PFSK-1 (cell line): ENCODE measurements at regions not wholly inside any gene's neighbourhood (a gene's known extent, or its start where the extent isn't known, plus 50 kb on each side); places are given as distances from the start of the nearest gene placed in this dataset.
A peak's percentile ranks its signal among the peaks of the same experiment; 100 is the strongest.

Experiments
- FOXP2 ChIP-seq: optimal IDR thresholded peaks from 2 replicates; pipeline ENCODE3; 2011; ENCODE audit warnings: borderline replicate concordance, control low read depth, inconsistent platforms; ENCODE audit not compliant: insufficient read depth; ENCODE audit errors: extremely low read length, extremely low read depth
- POLR2AphosphoS5 ChIP-seq: IDR thresholded peaks from 2 replicates; pipeline ENCODE4 v1.6.1; 2012; ENCODE audit warnings: low read depth, mild to moderate bottlenecking, control low read depth, low read length, moderate library complexity
- SIN3A ChIP-seq: IDR thresholded peaks from 2 replicates; pipeline ENCODE4 v1.6.1; 2012; ENCODE audit warnings: mild to moderate bottlenecking, low read length, moderate library complexity, borderline replicate concordance; ENCODE audit not compliant: insufficient read depth
- TAF1 ChIP-seq: IDR thresholded peaks from 2 replicates; pipeline ENCODE4 v1.6.1; 2012; ENCODE audit warnings: low read length, control low read depth, borderline replicate concordance; ENCODE audit not compliant: insufficient read depth
- TF ChIP-seq, protein P1 (sequence below), 2 experiments: IDR thresholded peaks; 2 replicates each; pipeline versions ENCODE4 v1.6.1 to v1.8.0; 2011 to 2012; ENCODE audit warnings: low read depth in 2 of 2, low read length in 2 of 2, control low read depth in 1 of 2, inconsistent platforms in 1 of 2, mild to moderate bottlenecking in 1 of 2, moderate library complexity in 1 of 2; ENCODE audit not compliant: insufficient read depth in 1 of 2

DNA sequence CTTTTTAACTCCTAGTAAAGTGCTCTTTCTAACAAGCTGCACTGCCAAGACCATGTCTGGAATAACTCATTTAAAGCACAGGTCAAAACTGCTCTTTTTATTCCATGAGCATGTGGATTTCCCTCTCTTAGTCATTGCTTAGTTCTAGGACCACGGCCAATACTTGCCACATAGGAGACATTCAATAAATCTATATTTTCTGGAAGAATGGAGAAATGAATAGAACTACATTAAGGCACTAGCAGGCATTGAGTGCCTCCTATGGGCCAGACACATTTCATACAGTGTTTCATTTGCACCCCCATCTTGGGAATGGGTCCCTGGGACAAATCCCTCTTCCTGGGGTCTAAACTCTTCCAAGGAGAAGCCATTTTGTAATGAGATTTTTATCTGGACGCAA, 552.8 kb upstream of the CITED2 start:
- TF ChIP-seq, protein P1, sequence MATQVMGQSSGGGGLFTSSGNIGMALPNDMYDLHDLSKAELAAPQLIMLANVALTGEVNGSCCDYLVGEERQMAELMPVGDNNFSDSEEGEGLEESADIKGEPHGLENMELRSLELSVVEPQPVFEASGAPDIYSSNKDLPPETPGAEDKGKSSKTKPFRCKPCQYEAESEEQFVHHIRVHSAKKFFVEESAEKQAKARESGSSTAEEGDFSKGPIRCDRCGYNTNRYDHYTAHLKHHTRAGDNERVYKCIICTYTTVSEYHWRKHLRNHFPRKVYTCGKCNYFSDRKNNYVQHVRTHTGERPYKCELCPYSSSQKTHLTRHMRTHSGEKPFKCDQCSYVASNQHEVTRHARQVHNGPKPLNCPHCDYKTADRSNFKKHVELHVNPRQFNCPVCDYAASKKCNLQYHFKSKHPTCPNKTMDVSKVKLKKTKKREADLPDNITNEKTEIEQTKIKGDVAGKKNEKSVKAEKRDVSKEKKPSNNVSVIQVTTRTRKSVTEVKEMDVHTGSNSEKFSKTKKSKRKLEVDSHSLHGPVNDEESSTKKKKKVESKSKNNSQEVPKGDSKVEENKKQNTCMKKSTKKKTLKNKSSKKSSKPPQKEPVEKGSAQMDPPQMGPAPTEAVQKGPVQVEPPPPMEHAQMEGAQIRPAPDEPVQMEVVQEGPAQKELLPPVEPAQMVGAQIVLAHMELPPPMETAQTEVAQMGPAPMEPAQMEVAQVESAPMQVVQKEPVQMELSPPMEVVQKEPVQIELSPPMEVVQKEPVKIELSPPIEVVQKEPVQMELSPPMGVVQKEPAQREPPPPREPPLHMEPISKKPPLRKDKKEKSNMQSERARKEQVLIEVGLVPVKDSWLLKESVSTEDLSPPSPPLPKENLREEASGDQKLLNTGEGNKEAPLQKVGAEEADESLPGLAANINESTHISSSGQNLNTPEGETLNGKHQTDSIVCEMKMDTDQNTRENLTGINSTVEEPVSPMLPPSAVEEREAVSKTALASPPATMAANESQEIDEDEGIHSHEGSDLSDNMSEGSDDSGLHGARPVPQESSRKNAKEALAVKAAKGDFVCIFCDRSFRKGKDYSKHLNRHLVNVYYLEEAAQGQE (IDR thresholded peaks at IDR 0.05; ENCODE audit: insufficient read depth in 1 of 2, low read depth in 2 of 2, low read length in 2 of 2), result no peak
- no peak for TF ChIP-seq TAF1
- no peak for TF ChIP-seq POLR2AphosphoS5
- no peak for TF ChIP-seq SIN3A
- TF ChIP-seq FOXP2, result no peak

DNA sequence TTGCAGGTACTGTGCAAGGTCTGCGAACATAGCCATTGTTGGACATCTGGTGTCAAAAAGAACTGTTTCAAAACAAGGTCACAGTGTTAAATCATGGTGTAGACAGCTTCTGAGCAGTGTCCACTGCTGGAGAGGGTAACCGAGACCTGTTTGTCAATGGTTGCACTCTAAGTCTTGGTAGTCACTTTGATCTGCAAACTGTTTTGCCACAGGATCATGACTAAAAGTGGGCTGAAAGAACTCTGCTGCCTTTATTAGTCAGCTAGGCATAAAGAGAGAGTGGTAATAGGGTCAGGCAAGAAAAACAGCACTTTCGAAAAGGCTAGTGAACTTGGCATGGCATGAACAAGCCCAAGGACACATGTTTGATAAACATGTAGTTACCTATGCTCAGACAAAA, 552.3 kb upstream of the CITED2 start:
- TF ChIP-seq POLR2AphosphoS5, result no peak
- no peak for TF ChIP-seq TAF1
- TF ChIP-seq SIN3A, result no peak
- no peak for TF ChIP-seq FOXP2
- TF ChIP-seq, protein P1 (IDR thresholded peaks at IDR 0.05; ENCODE audit: insufficient read depth in 1 of 2, low read depth in 2 of 2, low read length in 2 of 2), result no peak

DNA sequence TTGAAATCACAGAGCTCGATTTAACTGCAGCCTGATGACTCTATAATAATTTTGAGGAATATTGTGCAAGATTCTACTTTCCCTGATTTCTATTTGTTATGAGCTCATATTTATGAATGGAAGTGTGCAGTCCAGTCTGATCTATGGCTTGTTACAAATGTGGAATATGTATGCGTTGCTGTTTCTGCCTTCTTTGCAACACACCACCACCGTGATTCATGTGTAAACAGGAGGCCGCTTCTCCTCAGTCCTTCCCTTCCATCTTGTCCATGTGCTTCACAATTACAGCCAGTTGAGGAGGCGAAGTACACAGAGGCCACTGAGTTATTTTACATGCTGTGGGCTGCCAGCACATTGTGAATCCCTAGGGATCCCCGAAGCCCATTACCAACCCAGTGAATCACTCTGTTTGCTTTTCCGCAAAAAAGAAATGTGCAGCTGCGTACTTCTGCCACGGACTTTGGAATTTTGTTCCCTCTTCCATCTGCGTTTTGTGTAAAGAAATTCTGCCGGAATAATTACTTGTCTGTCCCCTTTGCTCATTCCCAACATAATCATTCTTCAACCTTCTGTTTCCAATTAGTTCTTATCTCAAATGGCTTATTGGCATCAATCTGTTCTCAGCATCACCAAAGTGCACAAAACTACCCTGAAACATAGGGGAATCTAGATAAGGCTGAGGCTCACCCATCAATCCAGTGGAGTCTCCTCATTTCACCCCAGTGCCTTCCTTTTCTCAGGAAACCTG, 551.6 kb upstream of the CITED2 start:
- TF ChIP-seq TAF1 (no peak), POLR2AphosphoS5 (0 out of 2 replicates have a peak, but pooled peaks have one; percentile 19), SIN3A (peak; percentile 82; the same call in 1 of the 2 replicates), FOXP2 (peak; percentile 98)

DNA sequence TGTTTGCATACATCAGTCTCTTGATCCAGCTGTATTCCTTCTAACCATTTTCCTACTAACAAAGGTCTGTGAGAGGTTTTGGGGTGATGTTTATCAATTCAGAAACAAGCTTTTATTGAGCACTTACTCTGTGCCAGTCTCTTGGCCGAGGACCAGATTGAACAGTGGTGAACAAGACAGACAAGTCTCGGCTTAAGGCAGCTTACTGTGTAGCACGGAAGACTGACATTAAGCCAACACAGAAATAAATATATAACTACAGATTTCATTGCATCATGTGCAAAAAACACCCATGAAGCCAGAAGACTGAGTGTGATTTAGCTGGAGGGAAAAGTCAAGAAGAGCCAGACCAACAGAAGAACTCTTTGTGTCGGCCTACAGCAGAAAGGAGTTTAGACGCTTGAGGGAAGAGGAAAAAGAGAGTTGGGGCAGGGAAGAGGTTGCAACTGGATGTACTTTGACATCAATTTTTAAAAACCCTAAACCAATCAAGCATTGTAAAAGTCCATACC, 549.6 kb upstream of the CITED2 start:
- TF ChIP-seq FOXP2 (no peak), SIN3A (no peak), TAF1 (no peak), POLR2AphosphoS5 (no peak)
- TF ChIP-seq, protein P1 (IDR thresholded peaks at IDR 0.05; ENCODE audit: insufficient read depth in 1 of 2, low read depth in 2 of 2, low read length in 2 of 2), result no peak

DNA sequence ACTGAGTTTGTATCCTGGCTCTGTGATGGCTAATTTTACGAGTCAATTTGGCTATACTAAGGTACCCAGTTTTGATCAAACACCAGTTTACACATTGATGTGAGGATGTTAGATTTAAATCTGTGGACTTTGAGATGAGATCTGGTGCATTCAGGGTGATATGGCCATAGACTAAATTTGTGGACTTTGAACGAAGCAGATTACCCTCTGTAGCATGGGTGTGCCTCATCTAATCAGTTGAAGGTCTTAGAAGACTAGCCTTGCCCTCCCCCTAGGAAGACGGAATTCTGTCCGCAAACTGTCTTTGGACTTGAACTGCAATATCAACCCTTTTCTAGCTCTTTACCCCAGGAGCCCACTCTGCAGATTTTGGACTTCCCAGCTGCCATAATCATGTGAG, 547.8 kb upstream of the CITED2 start:
- TF ChIP-seq, protein P1 (IDR thresholded peaks at IDR 0.05; ENCODE audit: insufficient read depth in 1 of 2, low read depth in 2 of 2, low read length in 2 of 2), result no peak
- TF ChIP-seq FOXP2 (no peak), TAF1 (no peak), SIN3A (no peak), POLR2AphosphoS5 (no peak)
